Testis (tissue), 2 donors: ENCODE measurements at regions not wholly inside any gene's neighbourhood (a gene's known extent, or its start where the extent isn't known, plus 50 kb on each side); places are given as distances from the start of the nearest gene placed in this dataset.

Experiments used
- POLR2A ChIP-seq: fragments of 450-650 bp; IDR thresholded peaks from one replicate; pipeline ENCODE4 v1.6.1; 2017; ENCODE audit warnings: antibody characterized with exemption, mild to moderate bottlenecking, moderate library complexity
- TF ChIP-seq, protein P1 (sequence below), 3 experiments: fragments of 450-650 bp in 2 of 3; fragments of 200-600 bp in 1 of 3; sonication (generic) in 1 of 3; IDR thresholded peaks; one replicate each; pipeline ENCODE4 v1.5.1; 2016 to 2019; ENCODE audit warnings: antibody characterized with exemption in 3 of 3, mild to moderate bottlenecking in 2 of 3, moderate library complexity in 1 of 3

DNA sequence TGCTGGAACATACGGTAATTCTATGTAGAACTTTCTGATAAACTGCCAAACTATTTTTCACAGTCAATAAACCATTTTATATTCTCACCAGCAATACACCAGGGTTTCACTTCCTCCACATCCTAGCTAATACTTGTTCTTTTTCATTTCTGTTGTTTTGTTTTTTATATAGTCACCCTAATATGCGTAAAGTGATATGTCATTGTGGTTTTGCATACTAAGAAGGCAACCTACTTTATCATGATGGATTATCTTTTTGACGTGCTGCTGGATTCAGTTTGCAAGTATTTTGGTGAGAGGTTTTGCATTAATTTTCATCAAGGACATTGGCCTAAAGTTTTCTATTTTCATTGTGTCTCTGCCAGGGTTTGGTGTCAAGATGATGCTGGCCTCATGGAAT lies 1384.1 kb downstream of the UQCRFS1 start:
- TF ChIP-seq, protein P1, sequence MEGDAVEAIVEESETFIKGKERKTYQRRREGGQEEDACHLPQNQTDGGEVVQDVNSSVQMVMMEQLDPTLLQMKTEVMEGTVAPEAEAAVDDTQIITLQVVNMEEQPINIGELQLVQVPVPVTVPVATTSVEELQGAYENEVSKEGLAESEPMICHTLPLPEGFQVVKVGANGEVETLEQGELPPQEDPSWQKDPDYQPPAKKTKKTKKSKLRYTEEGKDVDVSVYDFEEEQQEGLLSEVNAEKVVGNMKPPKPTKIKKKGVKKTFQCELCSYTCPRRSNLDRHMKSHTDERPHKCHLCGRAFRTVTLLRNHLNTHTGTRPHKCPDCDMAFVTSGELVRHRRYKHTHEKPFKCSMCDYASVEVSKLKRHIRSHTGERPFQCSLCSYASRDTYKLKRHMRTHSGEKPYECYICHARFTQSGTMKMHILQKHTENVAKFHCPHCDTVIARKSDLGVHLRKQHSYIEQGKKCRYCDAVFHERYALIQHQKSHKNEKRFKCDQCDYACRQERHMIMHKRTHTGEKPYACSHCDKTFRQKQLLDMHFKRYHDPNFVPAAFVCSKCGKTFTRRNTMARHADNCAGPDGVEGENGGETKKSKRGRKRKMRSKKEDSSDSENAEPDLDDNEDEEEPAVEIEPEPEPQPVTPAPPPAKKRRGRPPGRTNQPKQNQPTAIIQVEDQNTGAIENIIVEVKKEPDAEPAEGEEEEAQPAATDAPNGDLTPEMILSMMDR (IDR thresholded peaks at IDR 0.05) = no peak
- TF ChIP-seq POLR2A = no peak
